HCT116 (cell line): ENCODE measurements at regions not wholly inside any gene's neighbourhood (a gene's known extent, or its start where the extent isn't known, plus 50 kb on each side); places are given as distances from the start of the nearest gene placed in this dataset.

Experiments used
- ATF3 ChIP-seq: IDR thresholded peaks from 2 replicates; pipeline ENCODE4 v1.6.1; 2012
- EZH2 ChIP-seq: fragments of 200-600 bp; sonication (generic); IDR thresholded peaks from 2 replicates; pipeline ENCODE4 v1.6.1; 2017; ENCODE audit warnings: antibody characterized with exemption, mixed run types
- POLR2A ChIP-seq: IDR thresholded peaks from 2 replicates; pipeline ENCODE4 v1.7.0; 2011; ENCODE audit warnings: borderline replicate concordance; ENCODE audit not compliant: insufficient read depth, insufficient read length; ENCODE audit errors: extremely low read depth
- REST ChIP-seq: IDR thresholded peaks from 2 replicates; pipeline ENCODE4 v1.6.1; 2012; ENCODE audit warnings: low read depth
- SP1 ChIP-seq: IDR thresholded peaks from 2 replicates; pipeline ENCODE4 v1.6.1; 2012; ENCODE audit warnings: low read depth
- TF ChIP-seq, protein P1 (sequence below), 3 experiments: fragments of 200-600 bp in 1 of 3; sonication (generic) in 1 of 3; IDR thresholded peaks in 2 of 3; conservative IDR thresholded peaks in 1 of 3; 2 replicates each; pipeline ENCODE4 v1.5.1; 2012 to 2017; ENCODE audit warnings: low read depth in 2 of 3, low read length in 2 of 3, antibody characterized with exemption in 1 of 3, borderline replicate concordance in 1 of 3, control low read depth in 1 of 3, mild to moderate bottlenecking in 1 of 3, mixed read lengths in 1 of 3, mixed run types in 1 of 3, moderate library complexity in 1 of 3; ENCODE audit not compliant: insufficient read depth in 1 of 3

DNA sequence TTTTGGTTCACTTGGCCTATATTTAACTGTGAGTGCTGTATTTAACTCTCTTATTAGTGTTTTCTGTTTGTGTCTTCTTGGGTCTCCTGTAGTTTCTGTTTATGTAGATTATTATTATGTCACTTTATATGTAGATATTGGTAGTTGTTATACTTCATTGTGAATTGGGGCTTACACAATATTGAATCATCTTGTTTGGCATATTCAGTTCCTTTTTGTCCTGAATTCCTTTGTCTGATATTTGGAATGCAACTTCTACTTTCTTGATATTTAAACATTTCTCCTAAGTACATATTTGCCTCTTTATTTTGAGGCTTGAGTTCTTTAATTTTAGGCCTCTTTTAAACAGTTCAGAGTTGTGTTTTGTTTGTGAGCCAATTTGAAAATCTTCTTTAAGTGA is 544.8 kb upstream of the ADGRL3 start:
- TF ChIP-seq, protein P1, sequence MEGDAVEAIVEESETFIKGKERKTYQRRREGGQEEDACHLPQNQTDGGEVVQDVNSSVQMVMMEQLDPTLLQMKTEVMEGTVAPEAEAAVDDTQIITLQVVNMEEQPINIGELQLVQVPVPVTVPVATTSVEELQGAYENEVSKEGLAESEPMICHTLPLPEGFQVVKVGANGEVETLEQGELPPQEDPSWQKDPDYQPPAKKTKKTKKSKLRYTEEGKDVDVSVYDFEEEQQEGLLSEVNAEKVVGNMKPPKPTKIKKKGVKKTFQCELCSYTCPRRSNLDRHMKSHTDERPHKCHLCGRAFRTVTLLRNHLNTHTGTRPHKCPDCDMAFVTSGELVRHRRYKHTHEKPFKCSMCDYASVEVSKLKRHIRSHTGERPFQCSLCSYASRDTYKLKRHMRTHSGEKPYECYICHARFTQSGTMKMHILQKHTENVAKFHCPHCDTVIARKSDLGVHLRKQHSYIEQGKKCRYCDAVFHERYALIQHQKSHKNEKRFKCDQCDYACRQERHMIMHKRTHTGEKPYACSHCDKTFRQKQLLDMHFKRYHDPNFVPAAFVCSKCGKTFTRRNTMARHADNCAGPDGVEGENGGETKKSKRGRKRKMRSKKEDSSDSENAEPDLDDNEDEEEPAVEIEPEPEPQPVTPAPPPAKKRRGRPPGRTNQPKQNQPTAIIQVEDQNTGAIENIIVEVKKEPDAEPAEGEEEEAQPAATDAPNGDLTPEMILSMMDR (IDR thresholded peaks at IDR 0.05 in 2 of 3, conservative IDR thresholded peaks at IDR 0.05 in 1 of 3; ENCODE audit: borderline replicate concordance in 1 of 3, insufficient read depth in 1 of 3, low read depth in 2 of 3, low read length in 2 of 3) = no peak
- TF ChIP-seq EZH2 = no peak
- no peak for TF ChIP-seq REST
- TF ChIP-seq SP1 = no peak
- no peak for TF ChIP-seq POLR2A
- TF ChIP-seq ATF3 = no peak
